ENCODE measurements at regions not wholly inside any gene's neighbourhood (a gene's known extent, or its start where the extent isn't known, plus 50 kb on each side); places are given as distances from the start of the nearest gene placed in this dataset.

DNA sequence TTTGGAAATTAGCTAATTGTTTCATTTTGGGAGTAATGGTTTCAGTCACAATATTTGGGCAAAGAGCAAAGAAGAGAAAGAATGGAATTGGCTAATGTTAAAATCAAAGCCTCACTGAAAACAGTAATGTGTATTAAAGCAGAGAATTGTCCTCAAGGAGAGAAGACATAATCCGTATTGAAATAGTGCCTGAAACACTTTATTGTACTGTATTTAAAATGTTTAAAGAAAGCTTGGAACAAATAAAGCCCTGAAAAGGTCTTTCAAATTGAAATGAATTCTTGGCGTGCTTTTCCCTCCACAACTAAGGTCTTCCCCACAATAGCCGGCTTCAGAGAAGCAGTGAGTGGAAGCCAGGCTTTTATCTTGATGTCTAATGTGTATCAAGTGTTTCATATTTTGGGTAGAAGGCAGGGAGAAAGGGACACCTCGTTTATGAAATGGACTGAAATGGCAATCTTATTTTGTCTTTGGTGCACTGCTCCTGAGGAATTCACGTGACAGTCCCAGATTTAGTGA is 212.9 kb upstream of the CRY1 start (continued):
- TF ChIP-seq, protein P1, sequence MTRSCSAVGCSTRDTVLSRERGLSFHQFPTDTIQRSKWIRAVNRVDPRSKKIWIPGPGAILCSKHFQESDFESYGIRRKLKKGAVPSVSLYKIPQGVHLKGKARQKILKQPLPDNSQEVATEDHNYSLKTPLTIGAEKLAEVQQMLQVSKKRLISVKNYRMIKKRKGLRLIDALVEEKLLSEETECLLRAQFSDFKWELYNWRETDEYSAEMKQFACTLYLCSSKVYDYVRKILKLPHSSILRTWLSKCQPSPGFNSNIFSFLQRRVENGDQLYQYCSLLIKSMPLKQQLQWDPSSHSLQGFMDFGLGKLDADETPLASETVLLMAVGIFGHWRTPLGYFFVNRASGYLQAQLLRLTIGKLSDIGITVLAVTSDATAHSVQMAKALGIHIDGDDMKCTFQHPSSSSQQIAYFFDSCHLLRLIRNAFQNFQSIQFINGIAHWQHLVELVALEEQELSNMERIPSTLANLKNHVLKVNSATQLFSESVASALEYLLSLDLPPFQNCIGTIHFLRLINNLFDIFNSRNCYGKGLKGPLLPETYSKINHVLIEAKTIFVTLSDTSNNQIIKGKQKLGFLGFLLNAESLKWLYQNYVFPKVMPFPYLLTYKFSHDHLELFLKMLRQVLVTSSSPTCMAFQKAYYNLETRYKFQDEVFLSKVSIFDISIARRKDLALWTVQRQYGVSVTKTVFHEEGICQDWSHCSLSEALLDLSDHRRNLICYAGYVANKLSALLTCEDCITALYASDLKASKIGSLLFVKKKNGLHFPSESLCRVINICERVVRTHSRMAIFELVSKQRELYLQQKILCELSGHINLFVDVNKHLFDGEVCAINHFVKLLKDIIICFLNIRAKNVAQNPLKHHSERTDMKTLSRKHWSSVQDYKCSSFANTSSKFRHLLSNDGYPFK (CRISPR knock-in tag; IDR thresholded peaks at IDR 0.05; ENCODE audit: borderline replicate concordance): no peak
- TF ChIP-seq ZNF138 (CRISPR knock-in tag; IDR thresholded peaks at IDR 0.05; ENCODE audit: low read depth) (no peak), SRSF1 (optimal IDR thresholded peaks at IDR 0.05; ENCODE audit: low read depth, low read length) (no peak), ZNF614 (CRISPR knock-in tag; IDR thresholded peaks at IDR 0.05; ENCODE audit: borderline replicate concordance) (no peak), RORA (CRISPR knock-in tag; IDR thresholded peaks at IDR 0.05) (no peak), NCOA2 (CRISPR knock-in tag; IDR thresholded peaks at IDR 0.05) (no peak), SRF (IDR thresholded peaks at IDR 0.05; ENCODE audit: low read depth, low read length) (no peak)

DNA sequence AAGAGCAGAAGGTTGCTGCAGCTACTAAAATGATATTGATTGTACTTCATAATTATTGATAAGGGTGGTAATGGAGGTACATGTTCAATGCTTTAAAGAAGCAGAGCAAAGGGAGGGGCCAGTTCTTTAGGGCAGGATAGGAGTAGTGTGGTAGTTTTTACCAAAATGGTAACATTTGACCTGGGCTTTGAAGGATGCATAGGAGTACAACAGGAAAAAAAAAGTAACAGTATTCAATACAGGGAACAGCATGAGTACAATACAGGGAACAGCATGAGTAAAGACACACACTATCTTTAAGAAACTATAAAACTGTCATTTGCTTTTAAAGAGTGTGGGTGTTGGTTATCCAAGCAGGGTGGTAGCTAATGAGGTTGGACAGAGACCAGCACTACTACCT is 215.0 kb upstream of the CRY1 start:
- H3K4me3 ChIP-seq (replicated peaks in 1 of 3; ENCODE audit: insufficient read depth in 1 of 3, low read depth in 2 of 3, low read length in 3 of 3): no peak overlapping the region
- CTCF ChIA-PET (ENCODE audit: low intra/inter-chr PET ratio, low total read pairs): no interaction called here
- H3K4me1 ChIP-seq (ENCODE audit: insufficient read depth, low read length): no peaks in the 10 kb centered on the region
- no TSS peak for BruUV-seq (replicated peaks)
- H3K27ac ChIP-seq (ENCODE audit: extremely low read length, insufficient read depth, low read length): no peak overlapping the region
- no peaks in the 10 kb centered on the region for H3K9me3 ChIP-seq (ENCODE audit: low read length)
- H3K27me3 ChIP-seq (ENCODE audit: control insufficient read depth in 1 of 2, insufficient read depth in 2 of 2, low read length in 2 of 2): peaks cover 3 to 40% of the 10 kb centered on the region in 2 experiments; a peak in 4 of 5 replicates
- POLR2A ChIA-PET: no interaction called here
- no peak overlapping the region for H3K4me2 ChIP-seq (ENCODE audit: low read depth, low read length)
- in situ Hi-C loops (cut with HindIII; ENCODE audit: extremely low pct_ligation_motif_present, low pct_unique_long_range_greater_than_20kb) (no loop called here), intact Hi-C loops (cut with micrococcal nuclease; ENCODE audit: unreplicated experiment) (no loop called here)
- DNase-seq (ENCODE audit: low spot score) (no peak), ATAC-seq (no peak), FAIRE-seq (no peak)
- no peak overlapping the region for H2AFZ ChIP-seq (ENCODE audit: low read length)
- no peak overlapping the region for H3K9ac ChIP-seq (ENCODE audit: insufficient read depth, low read depth, low read length)
- no peaks in the 10 kb centered on the region for H3K36me3 ChIP-seq (replicated peaks in 1 of 2; ENCODE audit: control insufficient read depth in 1 of 2, insufficient read depth in 2 of 2, low read length in 2 of 2)
- no peaks in the 10 kb centered on the region for H3K79me2 ChIP-seq (ENCODE audit: insufficient read depth, low read length)
- H4K20me1 ChIP-seq (ENCODE audit: insufficient read depth, low read length): no peaks in the 10 kb centered on the region
- TF ChIP-seq, protein P2, sequence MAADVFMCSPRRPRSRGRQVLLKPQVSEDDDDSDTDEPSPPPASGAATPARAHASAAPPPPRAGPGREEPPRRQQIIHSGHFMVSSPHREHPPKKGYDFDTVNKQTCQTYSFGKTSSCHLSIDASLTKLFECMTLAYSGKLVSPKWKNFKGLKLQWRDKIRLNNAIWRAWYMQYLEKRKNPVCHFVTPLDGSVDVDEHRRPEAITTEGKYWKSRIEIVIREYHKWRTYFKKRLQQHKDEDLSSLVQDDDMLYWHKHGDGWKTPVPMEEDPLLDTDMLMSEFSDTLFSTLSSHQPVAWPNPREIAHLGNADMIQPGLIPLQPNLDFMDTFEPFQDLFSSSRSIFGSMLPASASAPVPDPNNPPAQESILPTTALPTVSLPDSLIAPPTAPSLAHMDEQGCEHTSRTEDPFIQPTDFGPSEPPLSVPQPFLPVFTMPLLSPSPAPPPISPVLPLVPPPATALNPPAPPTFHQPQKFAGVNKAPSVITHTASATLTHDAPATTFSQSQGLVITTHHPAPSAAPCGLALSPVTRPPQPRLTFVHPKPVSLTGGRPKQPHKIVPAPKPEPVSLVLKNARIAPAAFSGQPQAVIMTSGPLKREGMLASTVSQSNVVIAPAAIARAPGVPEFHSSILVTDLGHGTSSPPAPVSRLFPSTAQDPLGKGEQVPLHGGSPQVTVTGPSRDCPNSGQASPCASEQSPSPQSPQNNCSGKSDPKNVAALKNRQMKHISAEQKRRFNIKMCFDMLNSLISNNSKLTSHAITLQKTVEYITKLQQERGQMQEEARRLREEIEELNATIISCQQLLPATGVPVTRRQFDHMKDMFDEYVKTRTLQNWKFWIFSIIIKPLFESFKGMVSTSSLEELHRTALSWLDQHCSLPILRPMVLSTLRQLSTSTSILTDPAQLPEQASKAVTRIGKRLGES (CRISPR knock-in tag; IDR thresholded peaks at IDR 0.05; ENCODE audit: borderline replicate concordance): no peak
- TF ChIP-seq REL (CRISPR knock-in tag; conservative IDR thresholded peaks at IDR 0.05) (no peak), TCF7 (IDR thresholded peaks at IDR 0.05; ENCODE audit: low read depth) (no peak), NFIB (CRISPR knock-in tag; IDR thresholded peaks at IDR 0.05; ENCODE audit: borderline replicate concordance) (no peak), ZNF775 (CRISPR knock-in tag; IDR thresholded peaks at IDR 0.05; ENCODE audit: borderline replicate concordance) (no peak), ZNF644 (CRISPR knock-in tag; IDR thresholded peaks at IDR 0.05; ENCODE audit: low read depth) (no peak)
- TF ChIP-seq, protein P3, sequence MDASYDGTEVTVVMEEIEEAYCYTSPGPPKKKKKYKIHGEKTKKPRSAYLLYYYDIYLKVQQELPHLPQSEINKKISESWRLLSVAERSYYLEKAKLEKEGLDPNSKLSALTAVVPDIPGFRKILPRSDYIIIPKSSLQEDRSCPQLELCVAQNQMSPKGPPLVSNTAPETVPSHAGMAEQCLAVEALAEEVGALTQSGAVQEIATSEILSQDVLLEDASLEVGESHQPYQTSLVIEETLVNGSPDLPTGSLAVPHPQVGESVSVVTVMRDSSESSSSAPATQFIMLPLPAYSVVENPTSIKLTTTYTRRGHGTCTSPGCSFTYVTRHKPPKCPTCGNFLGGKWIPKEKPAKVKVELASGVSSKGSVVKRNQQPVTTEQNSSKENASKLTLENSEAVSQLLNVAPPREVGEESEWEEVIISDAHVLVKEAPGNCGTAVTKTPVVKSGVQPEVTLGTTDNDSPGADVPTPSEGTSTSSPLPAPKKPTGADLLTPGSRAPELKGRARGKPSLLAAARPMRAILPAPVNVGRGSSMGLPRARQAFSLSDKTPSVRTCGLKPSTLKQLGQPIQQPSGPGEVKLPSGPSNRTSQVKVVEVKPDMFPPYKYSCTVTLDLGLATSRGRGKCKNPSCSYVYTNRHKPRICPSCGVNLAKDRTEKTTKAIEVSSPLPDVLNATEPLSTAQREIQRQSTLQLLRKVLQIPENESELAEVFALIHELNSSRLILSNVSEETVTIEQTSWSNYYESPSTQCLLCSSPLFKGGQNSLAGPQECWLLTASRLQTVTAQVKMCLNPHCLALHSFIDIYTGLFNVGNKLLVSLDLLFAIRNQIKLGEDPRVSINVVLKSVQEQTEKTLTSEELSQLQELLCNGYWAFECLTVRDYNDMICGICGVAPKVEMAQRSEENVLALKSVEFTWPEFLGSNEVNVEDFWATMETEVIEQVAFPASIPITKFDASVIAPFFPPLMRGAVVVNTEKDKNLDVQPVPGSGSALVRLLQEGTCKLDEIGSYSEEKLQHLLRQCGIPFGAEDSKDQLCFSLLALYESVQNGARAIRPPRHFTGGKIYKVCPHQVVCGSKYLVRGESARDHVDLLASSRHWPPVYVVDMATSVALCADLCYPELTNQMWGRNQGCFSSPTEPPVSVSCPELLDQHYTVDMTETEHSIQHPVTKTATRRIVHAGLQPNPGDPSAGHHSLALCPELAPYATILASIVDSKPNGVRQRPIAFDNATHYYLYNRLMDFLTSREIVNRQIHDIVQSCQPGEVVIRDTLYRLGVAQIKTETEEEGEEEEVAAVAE (CRISPR knock-in tag; IDR thresholded peaks at IDR 0.05; ENCODE audit: borderline replicate concordance): no peak
